Lower lobe of right lung (tissue), 2 donors: ENCODE measurements at regions not wholly inside any gene's neighbourhood (a gene's known extent, or its start where the extent isn't known, plus 50 kb on each side); places are given as distances from the start of the nearest gene placed in this dataset.

Source experiments
- ATAC-seq, 2 donors: fragments of 200-7000 bp; cut with Tn5 transposase; one replicate each; pipeline ENCODE4 v1.9.1; 2020 to 2022; ENCODE audit warnings: mild to moderate bottlenecking in 2 of 2, moderate library complexity in 2 of 2
- DNase-seq: peaks from one replicate; pipeline ENCODE4 v3.0.0-alpha.2; 2020
- H3K27ac ChIP-seq: fragments of 200-600 bp; one replicate; pipeline ENCODE4 v1.8.0; 2022
- H3K27me3 ChIP-seq: fragments of 200-600 bp; one replicate; pipeline ENCODE4 v1.8.0; 2022; ENCODE audit warnings: low read depth
- H3K36me3 ChIP-seq: fragments of 200-600 bp; one replicate; pipeline ENCODE4 v1.8.0; 2022; ENCODE audit warnings: mild to moderate bottlenecking
- H3K4me1 ChIP-seq: fragments of 200-600 bp; one replicate; pipeline ENCODE4 v1.8.0; 2022
- H3K4me3 ChIP-seq: fragments of 200-600 bp; one replicate; pipeline ENCODE4 v1.8.0; 2022; ENCODE audit warnings: mild to moderate bottlenecking
- H3K9me3 ChIP-seq: fragments of 200-600 bp; one replicate; pipeline ENCODE4 v1.8.0; 2022
- CTCF ChIP-seq: fragments of 200-600 bp; IDR thresholded peaks from one replicate; pipeline ENCODE4 v1.8.0; 2022; ENCODE audit warnings: antibody characterized with exemption, mild to moderate bottlenecking
- intact Hi-C: fragments of 100-400 bp; cut with DNase I; formaldehyde crosslinking; loops from one replicate; pipeline ENCODE4 v1.11.0; 2022
- donor health status: DM: no; HTN: yes; CAD: no; lungs with severe emphysema.

- Histone ChIP-seq H3K4me3 (no peak overlapping the region), H3K4me1 (no peaks in the 10 kb centered on the region), H3K9me3 (no peaks in the 10 kb centered on the region), H3K36me3 (no peaks in the 10 kb centered on the region), H3K27me3 (no peaks in the 10 kb centered on the region), H3K27ac (no peak overlapping the region)
- ATAC-seq (no peak), DNase-seq (no peak)
- TF ChIP-seq CTCF = no peak
- intact Hi-C loops = no loop called here
Observed at GRCh38 chr3:110903771-110904519, 167.7 kb upstream of the NECTIN3 start.

DNA sequence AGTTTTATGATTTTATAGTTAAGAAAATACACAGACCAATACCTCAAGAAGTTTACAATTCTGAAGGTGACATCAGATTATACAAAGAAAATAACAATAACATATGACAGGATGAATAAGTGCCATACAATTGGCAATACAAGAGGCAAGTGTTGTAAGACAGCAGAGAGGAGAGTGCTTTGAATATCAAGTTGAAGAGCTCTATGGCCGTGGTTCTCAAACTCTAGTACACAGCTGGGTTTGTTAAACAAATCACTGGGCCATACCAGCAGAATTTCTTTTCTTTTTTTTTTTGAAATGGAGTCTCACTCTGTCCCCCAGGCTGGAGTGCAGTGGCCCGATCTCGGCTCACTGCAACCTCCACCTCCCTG is 167.1 kb upstream of the NECTIN3 start:
- ATAC-seq = no peak
- intact Hi-C loops = no loop called here
- H3K4me3 ChIP-seq = no peak overlapping the region
- H3K4me1 ChIP-seq = no peaks in the 10 kb centered on the region
- no peak for DNase-seq
- no peak for TF ChIP-seq CTCF
- no peaks in the 10 kb centered on the region for H3K27me3 ChIP-seq
- no peak overlapping the region for H3K27ac ChIP-seq
- H3K36me3 ChIP-seq = no peaks in the 10 kb centered on the region
- H3K9me3 ChIP-seq = no peaks in the 10 kb centered on the region

GRCh38 chr3:110905121-110905520 is 166.5 kb upstream of the NECTIN3 start:
- Histone ChIP-seq H3K36me3 (no peaks in the 10 kb centered on the region), H3K27me3 (no peaks in the 10 kb centered on the region), H3K27ac (no peak overlapping the region), H3K4me3 (no peak overlapping the region), H3K9me3 (no peaks in the 10 kb centered on the region), H3K4me1 (no peaks in the 10 kb centered on the region)
- intact Hi-C loops = no loop called here
- ATAC-seq (no peak), DNase-seq (no peak)
- no peak for TF ChIP-seq CTCF

DNA sequence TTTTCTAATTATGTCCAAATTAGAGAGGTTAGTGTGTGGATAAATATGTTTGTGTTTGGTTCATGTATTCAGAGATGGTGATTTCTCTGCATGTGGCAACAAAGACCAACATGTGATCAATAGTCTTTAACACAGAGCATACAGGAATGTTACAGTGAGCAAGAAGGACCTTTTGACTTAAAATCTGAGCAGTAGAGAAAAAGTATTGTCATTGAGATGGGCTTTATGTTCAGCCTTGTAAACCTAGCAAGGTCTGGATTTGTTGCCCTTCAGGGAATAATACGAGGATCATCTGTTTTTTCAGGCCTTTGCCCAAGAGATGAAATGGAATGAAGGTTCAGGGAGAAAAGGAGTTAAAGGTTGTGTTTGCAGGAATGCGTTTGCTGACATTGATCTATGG is 161.8 kb upstream of the NECTIN3 start:
- H3K27ac ChIP-seq = no peak overlapping the region
- no peak for ATAC-seq
- no peak overlapping the region for H3K4me3 ChIP-seq
- no peaks in the 10 kb centered on the region for H3K36me3 ChIP-seq
- intact Hi-C loops = no loop called here
- no peak for TF ChIP-seq CTCF
- H3K27me3 ChIP-seq = no peaks in the 10 kb centered on the region
- no peaks in the 10 kb centered on the region for H3K4me1 ChIP-seq
- no peaks in the 10 kb centered on the region for H3K9me3 ChIP-seq
- DNase-seq = no peak

GRCh38 chr3:110910346-110910955 is 161.2 kb upstream of the NECTIN3 start:
- no peak for TF ChIP-seq CTCF
- Histone ChIP-seq H3K27me3 (no peaks in the 10 kb centered on the region), H3K36me3 (no peaks in the 10 kb centered on the region), H3K4me1 (no peaks in the 10 kb centered on the region), H3K27ac (no peak overlapping the region), H3K9me3 (no peaks in the 10 kb centered on the region), H3K4me3 (no peak overlapping the region)
- intact Hi-C loops = no loop called here
- DNase-seq (no peak), ATAC-seq (no peak)
